Glutamatergic neuron (in vitro differentiated cells): ENCODE measurements at regions not wholly inside any gene's neighbourhood (a gene's known extent, or its start where the extent isn't known, plus 50 kb on each side); places are given as distances from the start of the nearest gene placed in this dataset.

Experiments
- DNase-seq: peaks from one replicate; pipeline ENCODE4 v3.0.0; 2022
- H3K27ac Mint-ChIP-seq: one replicate; pipeline ENCODE4 v1.8.0; 2020; ENCODE audit warnings: mild to moderate bottlenecking, mixed read lengths, inconsistent platforms; ENCODE audit not compliant: unreplicated experiment
- H3K27me3 Mint-ChIP-seq: one replicate; pipeline ENCODE4 v1.8.0; 2020; ENCODE audit warnings: mild to moderate bottlenecking, moderate library complexity, mixed read lengths, inconsistent platforms; ENCODE audit not compliant: unreplicated experiment
- H3K36me3 Mint-ChIP-seq: one replicate; pipeline ENCODE4 v1.8.0; 2020; ENCODE audit warnings: mild to moderate bottlenecking, mixed read lengths, inconsistent platforms; ENCODE audit not compliant: unreplicated experiment
- H3K4me1 Mint-ChIP-seq: one replicate; pipeline ENCODE4 v1.8.0; 2020; ENCODE audit warnings: mild to moderate bottlenecking, low read depth, mixed read lengths, inconsistent platforms; ENCODE audit not compliant: unreplicated experiment
- H3K4me3 Mint-ChIP-seq: one replicate; pipeline ENCODE4 v1.8.0; 2020; ENCODE audit warnings: mild to moderate bottlenecking, mixed read lengths, inconsistent platforms; ENCODE audit not compliant: unreplicated experiment
- H3K9me3 Mint-ChIP-seq: one replicate; pipeline ENCODE4 v1.8.0; 2020; ENCODE audit warnings: mild to moderate bottlenecking, moderate library complexity, mixed read lengths, inconsistent platforms; ENCODE audit not compliant: unreplicated experiment
- CTCF ChIP-seq: fragments of 200-600 bp; sonication (generic); IDR thresholded peaks from one replicate; pipeline ENCODE4 v1.5.0; 2021; ENCODE audit not compliant: partially characterized antibody, unreplicated experiment

GRCh38 chr5:167001246-167001645, 1290.2 kb upstream of the WWC1 start:
- no peak for DNase-seq
- Mint-ChIP-seq H3K36me3 (peaks cover 5% of the 10 kb centered on the region), H3K27me3 (no peaks in the 10 kb centered on the region), H3K4me1 (no peaks in the 10 kb centered on the region), H3K9me3 (peaks cover 1% of the 10 kb centered on the region), H3K27ac (no peak overlapping the region), H3K4me3 (no peak overlapping the region)
- TF ChIP-seq CTCF, result no peak

GRCh38 chr5:167008705-167009104, 1282.7 kb upstream of the WWC1 start:
- H3K4me1 Mint-ChIP-seq, result no peaks in the 10 kb centered on the region
- no peaks in the 10 kb centered on the region for H3K36me3 Mint-ChIP-seq
- no peak overlapping the region for H3K4me3 Mint-ChIP-seq
- H3K27me3 Mint-ChIP-seq, result no peaks in the 10 kb centered on the region
- no peak for TF ChIP-seq CTCF
- H3K9me3 Mint-ChIP-seq, result no peaks in the 10 kb centered on the region
- DNase-seq, result no peak
- no peak overlapping the region for H3K27ac Mint-ChIP-seq

- Mint-ChIP-seq H3K4me1 (no peaks in the 10 kb centered on the region), H3K27me3 (no peaks in the 10 kb centered on the region), H3K27ac (no peak overlapping the region), H3K4me3 (no peak overlapping the region), H3K36me3 (no peaks in the 10 kb centered on the region), H3K9me3 (no peaks in the 10 kb centered on the region)
- DNase-seq, result no peak
- TF ChIP-seq CTCF, result no peak
Observed at GRCh38 chr5:167011196-167011595, 1280.2 kb upstream of the WWC1 start.

GRCh38 chr5:167012123-167013034, 1279.1 kb upstream of the WWC1 start:
- Mint-ChIP-seq H3K27me3 (no peaks in the 10 kb centered on the region), H3K4me3 (no peak overlapping the region), H3K27ac (no peak overlapping the region), H3K4me1 (no peaks in the 10 kb centered on the region), H3K36me3 (no peaks in the 10 kb centered on the region), H3K9me3 (no peaks in the 10 kb centered on the region)
- TF ChIP-seq CTCF, result no peak
- no peak for DNase-seq

GRCh38 chr5:167014401-167015056, 1276.9 kb upstream of the WWC1 start:
- no peak overlapping the region for H3K4me3 Mint-ChIP-seq
- TF ChIP-seq CTCF, result no peak
- no peaks in the 10 kb centered on the region for H3K4me1 Mint-ChIP-seq
- DNase-seq, result no peak
- no peaks in the 10 kb centered on the region for H3K27me3 Mint-ChIP-seq
- H3K9me3 Mint-ChIP-seq, result no peaks in the 10 kb centered on the region
- H3K36me3 Mint-ChIP-seq, result no peaks in the 10 kb centered on the region
- no peak overlapping the region for H3K27ac Mint-ChIP-seq
